ENCODE measurements at regions not wholly inside any gene's neighbourhood (a gene's known extent, or its start where the extent isn't known, plus 50 kb on each side); places are given as distances from the start of the nearest gene placed in this dataset.

- Histone ChIP-seq H3K4me3 (no peak overlapping the region), H3K27ac (no peak overlapping the region), H3K9me3 (replicated peaks in 1 of 3) (no peaks in the 10 kb centered on the region), H3K36me3 (replicated peaks in 1 of 2) (no peaks in the 10 kb centered on the region), H3K4me1 (replicated peaks in 1 of 2) (no peaks in the 10 kb centered on the region), H3K27me3 (no peaks in the 10 kb centered on the region)
- WGBS, 4 donors = 82 to 88% (median 86%) methylated on average over 6 of the region's 6 CpGs
- intact Hi-C loops (cut with DNase I) = no loop called here
- TF ChIP-seq POLR2A (IDR thresholded peaks at IDR 0.05) (no peak), CTCF (IDR thresholded peaks at IDR 0.05) (no peak)
- no peak for DNase-seq
These were observed 164.7 kb upstream of the SLIT2 start for GRCh38 chr4:20086799-20087521.

- no peak for DNase-seq
- Histone ChIP-seq H3K4me1 (replicated peaks in 1 of 2) (no peaks in the 10 kb centered on the region), H3K9me3 (replicated peaks in 1 of 3) (no peaks in the 10 kb centered on the region), H3K27me3 (no peaks in the 10 kb centered on the region), H3K27ac (no peak overlapping the region), H3K36me3 (replicated peaks in 1 of 2) (no peaks in the 10 kb centered on the region), H3K4me3 (no peak overlapping the region)
- TF ChIP-seq POLR2A (IDR thresholded peaks at IDR 0.05) (no peak), CTCF (IDR thresholded peaks at IDR 0.05) (no peak)
- WGBS, 4 donors = 83 to 87% (median 85%) methylated on average over 6 of the region's 6 CpGs
- intact Hi-C loops (cut with DNase I) = no loop called here
These were observed 165.5 kb upstream of the SLIT2 start for GRCh38 chr4:20086067-20086798.

- Histone ChIP-seq H3K27ac (no peak overlapping the region), H3K4me3 (no peak overlapping the region), H3K4me1 (replicated peaks in 1 of 2) (no peaks in the 10 kb centered on the region), H3K27me3 (no peaks in the 10 kb centered on the region), H3K9me3 (replicated peaks in 1 of 3) (no peaks in the 10 kb centered on the region), H3K36me3 (replicated peaks in 1 of 2) (no peaks in the 10 kb centered on the region)
- intact Hi-C loops (cut with DNase I) = no loop called here
- no peak for DNase-seq
- WGBS, 4 donors = 89 to 100% (median 96%) methylated on average over 1 of the region's 1 CpG
- no peak for TF ChIP-seq POLR2A (IDR thresholded peaks at IDR 0.05)
- TF ChIP-seq CTCF (IDR thresholded peaks at IDR 0.05) = no peak
These were observed 166.1 kb upstream of the SLIT2 start for GRCh38 chr4:20085653-20086052.

GRCh38 chr4:20085156-20085555 is 166.5 kb upstream of the SLIT2 start:
- 83 to 94% (median 87%) methylated on average over 3 of the region's 3 CpGs for WGBS, 4 donors
- intact Hi-C loops (cut with DNase I) = no loop called here
- TF ChIP-seq CTCF (IDR thresholded peaks at IDR 0.05) (no peak), POLR2A (IDR thresholded peaks at IDR 0.05) (no peak)
- no peak for DNase-seq
- H3K36me3 ChIP-seq (replicated peaks in 1 of 2) = no peaks in the 10 kb centered on the region
- no peak overlapping the region for H3K27ac ChIP-seq
- no peaks in the 10 kb centered on the region for H3K4me1 ChIP-seq (replicated peaks in 1 of 2)
- H3K27me3 ChIP-seq = no peaks in the 10 kb centered on the region
- no peak overlapping the region for H3K4me3 ChIP-seq
- H3K9me3 ChIP-seq (replicated peaks in 1 of 3) = no peaks in the 10 kb centered on the region

Measured in adrenal gland (tissue), 9 donors.